AG04450 (cell line): ENCODE measurements at regions not wholly inside any gene's neighbourhood (a gene's known extent, or its start where the extent isn't known, plus 50 kb on each side); places are given as distances from the start of the nearest gene placed in this dataset.

Source experiments
- CTCF ChIA-PET: fragments of 300-600, 350-600 bp; formaldehyde crosslinking; extraction: SDS; loops from one replicate; lab custom pipeline; 2022; ENCODE audit warnings: antibody characterized with exemption, inconsistent platforms; lab: Charles Lee
- POLR2A ChIA-PET: fragments of 350-600 bp; formaldehyde crosslinking; extraction: SDS; loops from one replicate; lab custom pipeline; 2021; ENCODE audit warnings: antibody characterized with exemption, inconsistent platforms; lab: Yijun Ruan, JAX
- DNase-seq: peaks from one replicate; pipeline ENCODE4 v3.0.0-alpha.2; 2011; ENCODE audit warnings: low read depth, low spot score
- H3K27ac ChIP-seq: one replicate; pipeline ENCODE4 v1.5.1; 2012; ENCODE audit warnings: low read depth, low read length, control low read depth
- H3K27me3 ChIP-seq: one replicate; pipeline ENCODE4 v1.6.0; 2012; ENCODE audit warnings: low read length; ENCODE audit not compliant: control insufficient read depth, insufficient read depth
- H3K4me3 ChIP-seq: 2 replicates; pipeline ENCODE4 v1.5.1; 2011; ENCODE audit warnings: mild to moderate bottlenecking, low read depth, low read length, control low read depth
- H3K9me3 ChIP-seq: 2 replicates; pipeline ENCODE4 v1.5.1; 2012; ENCODE audit warnings: low read length; ENCODE audit not compliant: control insufficient read depth, insufficient read depth
- TF ChIP-seq, protein P1 (sequence below): IDR thresholded peaks from 2 replicates; pipeline ENCODE4 v1.5.1; 2011; ENCODE audit warnings: low read depth, low read length, control low read depth, inconsistent platforms

DNA sequence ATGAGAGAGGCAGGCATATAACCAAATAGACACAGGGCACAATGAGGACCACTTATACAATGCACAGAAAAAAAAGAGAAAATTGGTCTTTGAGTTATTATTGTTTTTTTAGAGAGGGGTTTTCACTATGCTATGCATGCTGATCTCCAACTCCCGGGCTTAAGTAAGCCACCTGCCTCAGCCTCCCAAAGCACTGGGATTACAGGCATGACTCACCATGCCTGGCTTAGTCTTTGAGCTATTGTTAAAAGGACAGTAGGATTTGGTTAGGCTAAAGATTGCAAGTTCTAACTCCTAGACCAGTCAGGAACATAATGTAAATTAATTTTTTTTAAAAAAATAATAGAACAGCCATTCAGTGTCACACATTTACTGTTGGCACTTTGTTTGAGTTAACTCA, 340.1 kb downstream of the GPAT3 start:
- Histone ChIP-seq H3K9me3 (no peaks in the 10 kb centered on the region), H3K27me3 (no peaks in the 10 kb centered on the region), H3K27ac (no peak overlapping the region), H3K4me3 (no peak overlapping the region)
- DNase-seq = no peak
- TF ChIP-seq, protein P1, sequence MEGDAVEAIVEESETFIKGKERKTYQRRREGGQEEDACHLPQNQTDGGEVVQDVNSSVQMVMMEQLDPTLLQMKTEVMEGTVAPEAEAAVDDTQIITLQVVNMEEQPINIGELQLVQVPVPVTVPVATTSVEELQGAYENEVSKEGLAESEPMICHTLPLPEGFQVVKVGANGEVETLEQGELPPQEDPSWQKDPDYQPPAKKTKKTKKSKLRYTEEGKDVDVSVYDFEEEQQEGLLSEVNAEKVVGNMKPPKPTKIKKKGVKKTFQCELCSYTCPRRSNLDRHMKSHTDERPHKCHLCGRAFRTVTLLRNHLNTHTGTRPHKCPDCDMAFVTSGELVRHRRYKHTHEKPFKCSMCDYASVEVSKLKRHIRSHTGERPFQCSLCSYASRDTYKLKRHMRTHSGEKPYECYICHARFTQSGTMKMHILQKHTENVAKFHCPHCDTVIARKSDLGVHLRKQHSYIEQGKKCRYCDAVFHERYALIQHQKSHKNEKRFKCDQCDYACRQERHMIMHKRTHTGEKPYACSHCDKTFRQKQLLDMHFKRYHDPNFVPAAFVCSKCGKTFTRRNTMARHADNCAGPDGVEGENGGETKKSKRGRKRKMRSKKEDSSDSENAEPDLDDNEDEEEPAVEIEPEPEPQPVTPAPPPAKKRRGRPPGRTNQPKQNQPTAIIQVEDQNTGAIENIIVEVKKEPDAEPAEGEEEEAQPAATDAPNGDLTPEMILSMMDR = no peak
- CTCF ChIA-PET = no interaction called here
- POLR2A ChIA-PET = no interaction called here

DNA sequence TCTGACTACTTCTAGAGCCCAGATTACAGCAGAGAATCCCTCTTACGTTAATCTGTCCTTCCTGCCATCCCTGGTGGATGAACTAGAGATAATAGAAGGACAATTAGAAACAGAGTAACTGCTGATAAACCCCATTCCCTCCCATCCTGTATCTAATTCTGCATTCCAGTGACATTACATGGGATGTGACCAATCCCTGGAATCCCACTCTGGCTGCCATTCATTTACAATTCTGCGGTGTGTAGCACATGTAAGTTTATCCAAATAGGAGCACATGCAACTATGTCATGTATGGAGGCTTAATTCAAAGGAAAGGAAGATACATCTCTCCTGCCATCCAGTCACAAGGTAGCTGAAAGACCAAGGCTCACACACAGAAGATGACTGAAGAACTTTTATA, 339.5 kb downstream of the GPAT3 start:
- no peak overlapping the region for H3K27ac ChIP-seq
- no peaks in the 10 kb centered on the region for H3K9me3 ChIP-seq
- CTCF ChIA-PET = no interaction called here
- DNase-seq = no peak
- no peak overlapping the region for H3K4me3 ChIP-seq
- H3K27me3 ChIP-seq = no peaks in the 10 kb centered on the region
- POLR2A ChIA-PET = no interaction called here
- TF ChIP-seq, protein P1 = no peak

DNA sequence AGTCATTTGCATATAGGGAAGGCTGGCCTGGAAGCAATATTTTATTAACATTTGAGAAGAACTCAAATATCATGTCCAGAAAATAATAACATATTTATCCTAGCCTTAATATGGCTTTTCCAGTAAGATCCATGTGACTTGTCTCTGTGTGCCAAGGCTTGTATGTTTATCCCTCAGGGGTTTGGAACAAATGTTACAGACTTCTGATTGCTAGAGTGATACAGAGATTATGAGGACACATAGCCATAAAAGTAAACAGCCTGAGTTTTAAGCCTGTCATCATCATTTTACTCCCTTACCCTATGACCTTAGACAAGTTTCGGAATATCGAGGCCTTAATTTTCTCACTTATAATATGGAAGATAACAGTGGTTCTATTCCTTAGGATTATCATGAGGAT, 338.1 kb downstream of the GPAT3 start:
- Histone ChIP-seq H3K27me3 (no peaks in the 10 kb centered on the region), H3K4me3 (no peak overlapping the region), H3K27ac (no peak overlapping the region), H3K9me3 (no peaks in the 10 kb centered on the region)
- no peak for DNase-seq
- POLR2A ChIA-PET = no interaction called here
- CTCF ChIA-PET = no interaction called here
- TF ChIP-seq, protein P1 = no peak

DNA sequence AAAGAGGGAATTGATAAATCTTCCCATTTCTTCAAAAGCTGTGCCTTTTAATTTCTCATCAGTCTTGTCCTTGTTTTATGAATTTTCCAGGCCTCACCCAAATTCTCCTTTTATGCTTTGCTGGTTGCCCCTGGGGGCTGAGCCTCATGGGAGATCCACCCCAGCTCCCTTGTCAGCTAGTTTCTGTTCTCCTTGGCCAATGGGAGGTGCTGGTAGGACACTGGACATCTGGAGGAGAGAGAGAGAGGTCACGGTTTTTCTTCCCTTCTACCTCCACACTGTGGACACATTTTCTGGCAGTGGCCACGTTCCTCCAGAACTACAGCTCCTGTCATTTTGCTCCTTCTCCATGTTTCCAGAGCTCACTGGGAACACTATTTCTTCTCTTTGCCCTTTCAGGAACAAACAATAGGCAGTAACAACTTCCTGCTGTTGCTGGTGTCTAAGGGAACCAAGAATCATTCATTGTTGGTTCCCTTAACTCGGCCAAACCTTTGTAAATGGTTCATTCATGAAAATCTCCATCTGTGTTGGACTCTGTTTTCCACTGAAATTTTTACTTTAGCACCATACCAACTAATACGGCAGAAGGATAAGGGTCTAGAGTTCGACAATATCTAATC, 334.5 kb downstream of the GPAT3 start:
- TF ChIP-seq, protein P1 = no peak
- POLR2A ChIA-PET = no interaction called here
- CTCF ChIA-PET = no interaction called here

DNA sequence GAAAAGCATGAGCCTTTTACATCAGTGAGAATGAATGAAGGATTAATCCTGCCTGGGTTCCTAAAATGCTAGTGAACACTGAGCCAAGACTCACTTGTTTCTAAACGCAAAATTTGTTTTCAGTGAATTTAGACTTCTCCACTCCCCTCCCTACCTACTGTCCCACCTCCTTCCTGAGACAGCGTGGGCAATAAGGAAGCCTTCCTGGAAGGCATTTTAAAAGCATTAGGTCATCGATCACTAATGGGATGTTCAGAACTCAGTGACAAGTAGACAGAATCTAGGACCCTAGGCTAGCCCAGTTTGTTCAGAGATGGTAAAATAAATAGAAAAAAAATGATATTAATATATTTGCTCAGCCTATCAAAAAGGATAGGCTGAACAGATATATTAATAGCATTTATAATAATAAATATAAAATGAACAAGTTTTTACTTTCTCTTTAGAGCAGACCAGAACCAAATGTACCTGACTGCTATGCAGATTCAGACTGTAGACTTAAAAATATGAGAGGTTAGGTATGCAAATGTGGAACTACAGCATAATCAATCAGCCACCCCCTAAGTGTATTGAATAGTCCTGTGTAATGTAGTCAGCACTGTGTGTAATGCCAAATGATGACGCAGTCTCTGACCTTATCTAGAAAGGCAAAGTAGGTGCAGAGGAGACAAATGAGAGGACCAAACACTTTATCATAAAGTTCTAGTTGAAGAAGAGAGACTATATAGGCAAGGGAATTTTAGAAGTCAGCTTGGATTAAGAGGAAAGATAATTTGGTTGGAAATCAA, 331.1 kb downstream of the GPAT3 start:
- H3K27me3 ChIP-seq = no peaks in the 10 kb centered on the region
- CTCF ChIA-PET = no interaction called here
- POLR2A ChIA-PET = no interaction called here
- no peak for DNase-seq
- TF ChIP-seq, protein P1 = no peak
- no peak overlapping the region for H3K4me3 ChIP-seq
- no peaks in the 10 kb centered on the region for H3K9me3 ChIP-seq
- no peak overlapping the region for H3K27ac ChIP-seq

More for the DNA sequence above, 334.5 kb downstream of the GPAT3 start:
- Histone ChIP-seq H3K27ac (no peak overlapping the region), H3K27me3 (no peaks in the 10 kb centered on the region), H3K9me3 (no peaks in the 10 kb centered on the region), H3K4me3 (no peak overlapping the region)
- DNase-seq = no peak
